GM12873 (cell line): ENCODE measurements at regions not wholly inside any gene's neighbourhood (a gene's known extent, or its start where the extent isn't known, plus 50 kb on each side); places are given as distances from the start of the nearest gene placed in this dataset.

Experiments used
- TF ChIP-seq, protein P1 (sequence below): IDR thresholded peaks from 2 replicates; pipeline ENCODE4 v1.5.1; 2012; ENCODE audit warnings: low read depth, mild to moderate bottlenecking, moderate library complexity, low read length, control low read depth; ENCODE audit not compliant: insufficient read depth; ENCODE audit errors: missing control alignments

DNA sequence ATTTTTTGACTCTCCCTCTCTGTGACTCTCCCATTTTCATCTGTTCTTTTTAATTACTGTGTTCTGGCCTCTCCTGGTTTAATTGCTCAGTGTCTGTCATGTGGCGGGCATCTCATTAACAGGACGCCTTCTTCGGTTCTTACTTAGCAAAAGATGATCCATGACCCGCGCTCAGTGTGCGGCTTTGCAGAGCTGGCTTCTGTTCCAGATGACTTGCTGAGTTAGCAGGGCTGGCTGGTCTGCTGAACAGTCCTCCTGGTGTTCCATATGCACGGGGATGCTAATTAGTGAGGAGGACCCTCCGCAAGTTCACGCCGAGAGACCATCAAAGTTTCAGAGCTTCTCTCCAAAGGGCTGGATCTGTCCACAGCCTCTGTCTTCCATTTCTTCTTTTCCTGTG is 258.6 kb upstream of the MKI67 start:
- TF ChIP-seq, protein P1, sequence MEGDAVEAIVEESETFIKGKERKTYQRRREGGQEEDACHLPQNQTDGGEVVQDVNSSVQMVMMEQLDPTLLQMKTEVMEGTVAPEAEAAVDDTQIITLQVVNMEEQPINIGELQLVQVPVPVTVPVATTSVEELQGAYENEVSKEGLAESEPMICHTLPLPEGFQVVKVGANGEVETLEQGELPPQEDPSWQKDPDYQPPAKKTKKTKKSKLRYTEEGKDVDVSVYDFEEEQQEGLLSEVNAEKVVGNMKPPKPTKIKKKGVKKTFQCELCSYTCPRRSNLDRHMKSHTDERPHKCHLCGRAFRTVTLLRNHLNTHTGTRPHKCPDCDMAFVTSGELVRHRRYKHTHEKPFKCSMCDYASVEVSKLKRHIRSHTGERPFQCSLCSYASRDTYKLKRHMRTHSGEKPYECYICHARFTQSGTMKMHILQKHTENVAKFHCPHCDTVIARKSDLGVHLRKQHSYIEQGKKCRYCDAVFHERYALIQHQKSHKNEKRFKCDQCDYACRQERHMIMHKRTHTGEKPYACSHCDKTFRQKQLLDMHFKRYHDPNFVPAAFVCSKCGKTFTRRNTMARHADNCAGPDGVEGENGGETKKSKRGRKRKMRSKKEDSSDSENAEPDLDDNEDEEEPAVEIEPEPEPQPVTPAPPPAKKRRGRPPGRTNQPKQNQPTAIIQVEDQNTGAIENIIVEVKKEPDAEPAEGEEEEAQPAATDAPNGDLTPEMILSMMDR = no peak

DNA sequence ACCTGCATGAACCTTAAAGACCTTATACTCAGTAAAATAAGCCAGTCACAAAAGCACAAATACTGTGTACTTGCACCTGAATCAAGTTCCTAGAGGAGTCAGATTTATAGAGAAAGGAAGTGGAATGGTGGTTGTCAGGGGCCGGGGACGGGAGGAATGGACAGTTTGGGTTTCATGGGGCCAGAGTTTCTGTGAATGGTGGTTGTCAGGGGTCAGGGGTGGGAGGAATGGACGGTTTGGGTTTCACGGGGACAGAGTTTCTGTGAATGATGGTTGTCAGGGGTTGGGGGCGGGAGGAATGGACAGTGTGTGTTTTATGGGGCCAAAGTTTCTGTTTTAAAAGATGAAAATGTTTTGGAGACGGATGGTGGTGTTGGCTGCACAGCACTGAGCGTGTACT is 260.0 kb upstream of the MKI67 start:
- TF ChIP-seq, protein P1 = no peak

DNA sequence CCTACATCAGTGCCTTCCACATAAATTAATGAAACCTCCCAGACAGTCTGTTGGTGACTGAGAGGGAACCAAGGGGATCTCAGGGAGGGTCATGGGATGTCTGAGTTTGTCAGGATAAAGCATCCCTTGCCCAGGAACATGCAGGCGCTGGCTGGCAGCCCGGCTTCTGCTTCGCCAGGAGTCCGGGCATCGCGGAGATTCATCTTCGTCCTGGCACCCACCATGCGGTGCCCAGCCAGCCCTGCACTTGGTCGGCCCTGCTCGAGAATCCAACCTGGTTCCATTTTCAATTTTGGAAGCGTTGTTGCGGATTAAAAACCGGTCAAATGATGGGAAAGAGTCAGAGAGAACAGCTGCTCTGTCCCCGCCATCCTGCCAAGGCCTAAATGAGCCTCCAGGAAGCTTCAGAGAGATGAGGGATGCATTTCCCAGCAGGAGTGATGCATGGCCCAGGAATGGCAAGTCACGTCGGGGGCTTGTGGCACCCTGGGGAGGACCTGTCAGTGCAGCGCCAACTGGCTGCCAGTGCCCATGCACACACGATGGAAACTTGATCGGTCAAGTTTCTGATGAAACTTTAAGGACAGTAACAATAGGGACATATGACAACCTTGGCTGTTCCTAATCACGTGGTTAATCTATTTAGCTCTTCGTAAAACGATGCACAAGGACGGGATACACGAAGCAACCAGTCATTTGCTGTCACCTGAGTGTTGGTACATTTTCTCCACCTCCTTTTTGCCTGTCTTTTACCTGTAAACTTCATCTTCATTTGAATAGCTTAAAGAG is 260.8 kb upstream of the MKI67 start:
- TF ChIP-seq, protein P1 = no peak

DNA sequence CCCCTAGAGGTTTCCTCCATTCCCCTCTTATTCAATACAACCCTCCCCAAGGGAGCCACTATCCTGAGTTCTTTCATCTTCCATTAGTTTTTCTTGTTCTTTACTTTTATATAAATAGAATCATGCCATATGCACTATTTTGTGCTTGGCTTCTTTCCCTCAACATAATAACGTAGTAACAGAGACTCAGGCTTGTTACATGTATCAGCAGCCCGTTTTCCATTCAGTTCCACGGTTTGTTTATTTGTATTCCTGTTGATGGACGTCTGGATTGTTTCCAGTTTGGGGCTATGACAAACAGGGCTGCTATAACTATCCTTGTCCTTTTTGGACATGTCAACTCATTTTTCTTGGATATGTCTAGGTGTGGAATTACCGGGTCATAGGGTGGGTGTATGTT is 264.4 kb upstream of the MKI67 start:
- TF ChIP-seq, protein P1 = no peak

DNA sequence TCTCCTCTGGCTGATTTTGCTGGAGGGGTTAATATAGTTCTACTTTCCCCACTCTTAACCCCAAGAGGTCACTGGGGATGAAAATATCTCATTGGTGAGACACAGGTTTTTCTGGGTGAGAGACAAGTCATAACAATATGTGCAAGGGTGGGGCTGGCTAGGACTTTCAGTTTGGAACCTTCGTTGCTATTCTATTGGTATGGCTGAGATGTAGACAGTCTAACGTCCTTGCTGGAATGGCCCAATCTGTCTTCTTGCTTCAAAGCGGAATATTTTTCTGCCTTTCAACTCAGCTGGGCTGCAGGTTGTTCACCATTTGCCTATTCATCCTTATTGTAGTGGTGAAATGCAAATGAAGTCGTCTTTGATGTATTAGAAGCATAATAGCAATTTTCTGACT is 267.3 kb upstream of the MKI67 start:
- TF ChIP-seq, protein P1 = no peak

DNA sequence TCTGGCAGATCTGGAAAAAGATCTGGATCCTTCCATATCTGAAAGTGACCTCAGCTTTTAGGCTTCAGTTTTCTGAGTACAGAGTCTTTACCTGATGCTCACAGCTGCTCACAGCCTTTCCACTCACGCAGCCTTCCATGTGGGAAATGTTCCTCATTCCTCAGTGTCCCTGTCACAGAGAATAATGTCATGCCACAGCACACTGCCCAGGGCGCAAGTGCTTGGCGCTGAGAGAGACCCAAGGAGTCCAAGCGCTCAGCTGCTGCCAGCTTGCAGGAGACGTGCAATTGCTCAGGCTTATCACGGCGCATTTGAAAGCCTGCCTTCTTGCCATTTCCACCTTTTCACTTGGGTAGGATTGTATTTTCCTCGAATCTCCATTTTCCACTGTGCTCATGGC is 271.9 kb upstream of the MKI67 start:
- TF ChIP-seq, protein P1 = no peak

DNA sequence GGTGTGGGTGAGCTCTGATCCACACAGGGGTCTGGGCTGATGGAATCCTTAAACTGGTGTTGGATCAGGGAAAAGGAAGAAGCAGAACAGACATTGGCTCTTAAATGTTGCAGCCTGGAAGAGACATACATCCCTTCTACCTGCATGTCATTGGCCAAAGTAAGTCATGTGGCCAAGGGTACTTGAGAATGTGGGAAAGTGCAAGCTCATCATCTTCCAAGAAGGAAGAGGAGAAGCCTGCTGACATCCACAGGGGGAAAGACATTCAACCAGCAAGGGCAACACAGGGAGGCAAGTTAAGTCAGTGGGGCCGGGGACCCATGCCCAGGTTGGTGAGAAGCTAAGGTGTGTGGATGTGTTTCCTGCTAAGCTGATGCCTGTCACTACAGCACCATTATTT is 272.8 kb upstream of the MKI67 start:
- TF ChIP-seq, protein P1 = no peak
